ENCODE measurements at regions not wholly inside any gene's neighbourhood (a gene's known extent, or its start where the extent isn't known, plus 50 kb on each side); places are given as distances from the start of the nearest gene placed in this dataset.

GRCh38 chr2:176503776-176504175 lies 234.5 kb downstream of the MTX2 start:
- no peak overlapping the region for H3K27ac ChIP-seq (ENCODE audit: low read length)
- CTCF ChIA-PET = no interaction called here
- BruUV-seq (replicated peaks) = no TSS peak
- H3K36me3 ChIP-seq (ENCODE audit: control insufficient read depth, insufficient read depth, low read length) = no peaks in the 10 kb centered on the region
- no peaks in the 10 kb centered on the region for H3K27me3 ChIP-seq (ENCODE audit: control insufficient read depth, insufficient read depth, low read length)
- DNase-seq (ENCODE audit: low read depth, low spot score) = no peak
- in situ Hi-C loops (cut with HindIII; ENCODE audit: low pct_unique_long_range_greater_than_20kb, low sequenced_read_pairs) = no loop called here
- ATAC-seq = no peak
- TF ChIP-seq POLR2AphosphoS5 (IDR thresholded peaks at IDR 0.05; ENCODE audit: low read depth, low read length) = no peak
- TF ChIP-seq SIN3A (IDR thresholded peaks at IDR 0.05; ENCODE audit: borderline replicate concordance, insufficient read depth, low read depth, low read length) = no peak
- TF ChIP-seq CTCF (IDR thresholded peaks at IDR 0.05) = no peak
- no peak for TF ChIP-seq REST (IDR thresholded peaks at IDR 0.05; ENCODE audit: insufficient read depth in 1 of 2, low read depth in 2 of 2, low read length in 1 of 2)
- TF ChIP-seq TCF7L2 (IDR thresholded peaks at IDR 0.05; ENCODE audit: low read depth, low read length) = no peak
- no peak overlapping the region for H3K4me3 ChIP-seq (ENCODE audit: low read depth in 2 of 2, low read length in 2 of 2)
- no peaks in the 10 kb centered on the region for H3K4me1 ChIP-seq (ENCODE audit: control insufficient read depth, insufficient read depth, low read length)
- no peaks in the 10 kb centered on the region for H3K9me3 ChIP-seq (ENCODE audit: control insufficient read depth, insufficient read depth, low read depth, low read length)
- intact Hi-C loops (cut with micrococcal nuclease; ENCODE audit: unreplicated experiment) = no loop called here
- POLR2A ChIA-PET = no interaction called here

GRCh38 chr2:176504440-176504839 lies 235.2 kb downstream of the MTX2 start:
- BruUV-seq (replicated peaks) = no TSS peak

More at GRCh38 chr2:176504440-176504839, 235.2 kb downstream of the MTX2 start:
- Histone ChIP-seq H3K27me3 (ENCODE audit: control insufficient read depth, insufficient read depth, low read length) (no peaks in the 10 kb centered on the region), H3K27ac (ENCODE audit: low read length) (no peak overlapping the region), H3K4me3 (ENCODE audit: low read depth in 2 of 2, low read length in 2 of 2) (no peak overlapping the region), H3K36me3 (ENCODE audit: control insufficient read depth, insufficient read depth, low read length) (no peaks in the 10 kb centered on the region), H3K4me1 (ENCODE audit: control insufficient read depth, insufficient read depth, low read length) (no peaks in the 10 kb centered on the region), H3K9me3 (ENCODE audit: control insufficient read depth, insufficient read depth, low read depth, low read length) (no peaks in the 10 kb centered on the region)
- ChIA-PET POLR2A (no interaction called here), CTCF (no interaction called here)
- intact Hi-C loops (cut with micrococcal nuclease; ENCODE audit: unreplicated experiment) = no loop called here
- no peak for ATAC-seq
- in situ Hi-C loops (cut with HindIII; ENCODE audit: low pct_unique_long_range_greater_than_20kb, low sequenced_read_pairs) = no loop called here
- TF ChIP-seq POLR2AphosphoS5 (IDR thresholded peaks at IDR 0.05; ENCODE audit: low read depth, low read length) = no peak
- no peak for TF ChIP-seq CTCF (IDR thresholded peaks at IDR 0.05)
- TF ChIP-seq REST (IDR thresholded peaks at IDR 0.05; ENCODE audit: insufficient read depth in 1 of 2, low read depth in 2 of 2, low read length in 1 of 2) = no peak
- TF ChIP-seq TCF7L2 (IDR thresholded peaks at IDR 0.05; ENCODE audit: low read depth, low read length) = no peak
- no peak for TF ChIP-seq SIN3A (IDR thresholded peaks at IDR 0.05; ENCODE audit: borderline replicate concordance, insufficient read depth, low read depth, low read length)
- no peak for DNase-seq (ENCODE audit: low read depth, low spot score)
